DND-41 (cell line): ENCODE measurements at regions not wholly inside any gene's neighbourhood (a gene's known extent, or its start where the extent isn't known, plus 50 kb on each side); places are given as distances from the start of the nearest gene placed in this dataset.

Source experiments
- CTCF ChIP-seq: IDR thresholded peaks from 2 replicates; pipeline ENCODE4 v1.5.1; 2012; ENCODE audit warnings: borderline replicate concordance, low read length, moderate library complexity, mild to moderate bottlenecking; ENCODE audit not compliant: poor library complexity, severe bottlenecking; ENCODE audit errors: extremely low read depth
- EZH2 ChIP-seq: IDR thresholded peaks from 3 replicates; pipeline ENCODE4 v1.6.1; 2012; ENCODE audit warnings: borderline replicate concordance, low read depth, mild to moderate bottlenecking, moderate library complexity, low read length, inconsistent platforms; ENCODE audit not compliant: severe bottlenecking

- TF ChIP-seq CTCF = no peak
- no peak for TF ChIP-seq EZH2
Observed at GRCh38 chr5:179459771-179460170, 90.6 kb upstream of the RUFY1 start.
